T-cell (primary cell): ENCODE measurements at regions not wholly inside any gene's neighbourhood (a gene's known extent, or its start where the extent isn't known, plus 50 kb on each side); places are given as distances from the start of the nearest gene placed in this dataset.
"Not testable (repeated sequence)": the region's sequence is repeated elsewhere in the genome, so short reads cannot be mapped to it uniquely, and the experiment has no call there.

ENCODE experiments used
- ATAC-seq, 4 experiments: fragments of 200-7000 bp in 3 of 4; fragments of 150-1000 bp in 1 of 4; cut with Tn5 transposase; replicated peaks in 1 of 4; 1 replicate in 3 of 4; 2 replicates in 1 of 4; pipeline ENCODE4 v1.10.0; 2021; ENCODE audit warnings: moderate library complexity in 3 of 4, mild to moderate bottlenecking in 2 of 4, moderate number of reproducible peaks in 1 of 4
- CTCF ChIA-PET, 2 donors: fragments of 300-600 bp; sonication (Branson Sonifier 250); formaldehyde crosslinking; loops; one replicate each; lab custom pipeline; 2022; ENCODE audit warnings: antibody characterized with exemption in 2 of 2; lab: Charles Lee
- POLR2A ChIA-PET, 2 donors: fragments of 300-600 bp; sonication (Branson Sonifier 250); formaldehyde crosslinking; loops; one replicate each; lab custom pipeline; 2022; ENCODE audit warnings: antibody characterized with exemption in 2 of 2; lab: Charles Lee
- DNase-seq, 35 experiments: peaks; one replicate each; pipeline versions ENCODE4 v3.0.0 to v3.0.0-alpha.2; 2013 to 2023
- H3K27ac ChIP-seq: one replicate; pipeline ENCODE4 v1.5.1; 2013; ENCODE audit warnings: low read length
- H3K27me3 ChIP-seq, 2 experiments: replicated peaks in 1 of 2; 1 replicate in 1 of 2; 2 replicates in 1 of 2; pipeline versions ENCODE4 v1.6.1 to v1.7.0; 2013; ENCODE audit warnings: low read length in 1 of 2, mixed read lengths in 1 of 2; ENCODE audit not compliant: control insufficient read depth in 2 of 2, insufficient read depth in 2 of 2; ENCODE audit errors: extremely low read depth in 1 of 2
- H3K36me3 ChIP-seq, 2 donors: 1 replicate in 1 of 2; 2 replicates in 1 of 2; pipeline versions ENCODE4 v1.6.1 to v1.7.0; 2013; ENCODE audit warnings: low read length in 1 of 2; ENCODE audit not compliant: control insufficient read depth in 2 of 2, insufficient read depth in 1 of 2; ENCODE audit errors: extremely low read depth in 1 of 2
- H3K4me1 ChIP-seq, 2 experiments: 1 replicate in 1 of 2; 2 replicates in 1 of 2; pipeline versions ENCODE4 v1.6.1 to v1.7.0; 2013; ENCODE audit warnings: low read length in 2 of 2, mixed read lengths in 1 of 2; ENCODE audit not compliant: insufficient read depth in 2 of 2, control insufficient read depth in 1 of 2; ENCODE audit errors: extremely low read depth in 1 of 2
- H3K4me3 ChIP-seq, 2 donors: 1 replicate in 1 of 2; 2 replicates in 1 of 2; pipeline versions ENCODE4 v1.5.1 to v1.7.0; 2013; ENCODE audit warnings: mild to moderate bottlenecking in 2 of 2, low read length in 1 of 2, moderate library complexity in 1 of 2; ENCODE audit not compliant: control insufficient read depth in 1 of 2; ENCODE audit errors: extremely low read depth in 1 of 2
- H3K9me3 ChIP-seq: 2 replicates; pipeline ENCODE4 v1.7.0; 2013
- H3K27ac Mint-ChIP-seq, 2 donors: one replicate each; pipeline ENCODE4 v1.8.0; 2020 to 2021; ENCODE audit warnings: mild to moderate bottlenecking in 2 of 2, mixed read lengths in 2 of 2
- H3K27me3 Mint-ChIP-seq, 2 donors: one replicate each; pipeline ENCODE4 v1.8.0; 2021 to 2022; ENCODE audit warnings: mixed read lengths in 2 of 2
- H3K36me3 Mint-ChIP-seq: one replicate; pipeline ENCODE4 v1.8.0; 2021; ENCODE audit warnings: mixed read lengths
- H3K4me1 Mint-ChIP-seq, 3 donors: one replicate each; pipeline ENCODE4 v1.8.0; 2020 to 2022; ENCODE audit warnings: mixed read lengths in 3 of 3, mild to moderate bottlenecking in 1 of 3
- H3K4me3 Mint-ChIP-seq, 3 donors: one replicate each; pipeline ENCODE4 v1.8.0; 2020 to 2022; ENCODE audit warnings: mild to moderate bottlenecking in 3 of 3, mixed read lengths in 3 of 3, moderate library complexity in 3 of 3
- H3K9me3 Mint-ChIP-seq, 3 donors: one replicate each; pipeline ENCODE4 v1.8.0; 2020 to 2022; ENCODE audit warnings: mixed read lengths in 3 of 3
- WGBS: methylation state at CpG from one replicate; pipeline ENCODE4 v1.1.5; 2013; ENCODE audit warnings: missing lambda C conversion rate; ENCODE audit not compliant: insufficient coverage; 5-methylcytosine and 5-hydroxymethylcytosine counted together

DNA sequence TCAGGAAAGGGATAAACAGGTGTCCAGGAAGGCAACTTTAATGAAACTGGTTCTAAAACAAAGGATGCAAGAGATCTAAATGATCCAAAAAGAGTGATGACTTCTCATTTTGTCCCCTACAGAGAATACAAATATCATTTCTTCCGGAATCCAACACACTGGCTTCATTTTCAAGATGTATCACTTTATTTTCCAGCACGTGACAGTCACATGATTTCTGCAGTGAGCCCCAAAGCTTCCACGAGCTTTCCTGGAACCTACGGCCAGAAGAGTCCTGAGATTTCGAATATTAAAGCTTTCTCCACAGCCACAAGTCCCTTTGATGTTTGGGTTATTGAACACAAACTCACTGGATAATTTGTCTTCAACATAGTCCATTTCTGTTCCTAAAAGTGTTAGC, 198.0 kb downstream of the LRRC70 start:
- H3K36me3 Mint-ChIP-seq, H3K27ac ChIP-seq, H3K4me1 Mint-ChIP-seq, H3K27ac Mint-ChIP-seq, H3K4me3 Mint-ChIP-seq, H3K36me3 ChIP-seq, H3K4me1 ChIP-seq, ATAC-seq, H3K27me3 Mint-ChIP-seq, H3K4me3 ChIP-seq, H3K27me3 ChIP-seq, H3K9me3 Mint-ChIP-seq, DNase-seq, POLR2A ChIA-PET, H3K9me3 ChIP-seq: not testable (repeated sequence)
- WGBS, result no CpG with 5 or more reads among the region's 5 CpGs
- CTCF ChIA-PET, result interaction anchor here in 1 of 2 donors (1.1 kb wide), 1 partner anchor 314 kb away, joined by 3 read pairs; no protein-coding TSS in a partner anchor

GRCh38 chr5:62773460-62773859, 194.8 kb downstream of the LRRC70 start:
- DNase-seq (no peak), ATAC-seq (no peak)
- Histone ChIP-seq H3K27me3 (no peaks in the 10 kb centered on the region), H3K9me3 (no peaks in the 10 kb centered on the region), H3K27ac (no peak overlapping the region), H3K4me1 (no peaks in the 10 kb centered on the region), H3K4me3 (no peak overlapping the region), H3K36me3 (no peaks in the 10 kb centered on the region)
- Mint-ChIP-seq H3K36me3 (no peaks in the 10 kb centered on the region), H3K4me1 (no peaks in the 10 kb centered on the region), H3K27ac (no peak overlapping the region), H3K27me3 (no peaks in the 10 kb centered on the region), H3K4me3 (no peak overlapping the region), H3K9me3 (no peaks in the 10 kb centered on the region)
- POLR2A ChIA-PET, result no interaction called here
- CTCF ChIA-PET, result no interaction called here
- 100% methylated on average over 1 of the region's 3 CpGs for WGBS

- H3K27ac Mint-ChIP-seq, result no peak overlapping the region
Observed at GRCh38 chr5:62771341-62771740, 192.7 kb downstream of the LRRC70 start.

DNA sequence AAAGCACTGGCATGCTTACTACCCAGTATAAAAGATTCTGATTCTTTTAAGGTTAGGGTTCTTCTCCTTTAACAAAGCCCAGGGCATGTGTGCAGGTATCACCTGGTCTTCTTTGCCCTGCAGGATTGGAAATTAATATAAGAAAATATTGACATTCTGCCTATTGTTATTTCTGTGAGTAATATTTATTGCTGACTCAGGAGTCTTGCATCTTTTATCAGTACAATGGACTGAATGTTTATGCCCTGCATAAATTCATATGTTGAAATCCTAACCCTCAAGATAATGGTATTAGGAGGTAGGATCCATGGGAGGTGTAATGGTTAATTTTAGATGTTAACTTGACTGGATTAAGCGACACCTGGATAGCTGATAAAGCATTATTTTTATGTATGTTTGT, 189.0 kb downstream of the LRRC70 start:
- POLR2A ChIA-PET, result no interaction called here
- Histone ChIP-seq H3K4me1 (no peaks in the 10 kb centered on the region), H3K4me3 (no peak overlapping the region), H3K9me3 (no peaks in the 10 kb centered on the region), H3K27ac (no peak overlapping the region), H3K36me3 (no peaks in the 10 kb centered on the region), H3K27me3 (no peaks in the 10 kb centered on the region)
- Mint-ChIP-seq H3K4me3 (no peak overlapping the region), H3K9me3 (no peaks in the 10 kb centered on the region), H3K4me1 (no peaks in the 10 kb centered on the region), H3K27ac (no peak overlapping the region), H3K27me3 (peaks cover 1 to 4% of the 10 kb centered on the region in 2 donors), H3K36me3 (no peaks in the 10 kb centered on the region)
- CTCF ChIA-PET, result no interaction called here
- no peak for ATAC-seq
- no CpG with 5 or more reads among the region's 1 CpG for WGBS
- DNase-seq, result no peak

More at GRCh38 chr5:62771341-62771740, 192.7 kb downstream of the LRRC70 start:
- Histone ChIP-seq H3K27ac (no peak overlapping the region), H3K27me3 (no peaks in the 10 kb centered on the region), H3K4me3 (no peak overlapping the region), H3K9me3 (no peaks in the 10 kb centered on the region), H3K4me1 (no peaks in the 10 kb centered on the region), H3K36me3 (no peaks in the 10 kb centered on the region)
- Mint-ChIP-seq H3K4me1 (no peaks in the 10 kb centered on the region), H3K27me3 (no peaks in the 10 kb centered on the region), H3K4me3 (no peak overlapping the region), H3K36me3 (no peaks in the 10 kb centered on the region), H3K9me3 (no peaks in the 10 kb centered on the region)
- ChIA-PET CTCF (no interaction called here), POLR2A (no interaction called here)
- DNase-seq (no peak), ATAC-seq (no peak)
- WGBS, result no CpG with 5 or more reads among the region's 1 CpG

- ATAC-seq (no peak), DNase-seq (no peak)
- Mint-ChIP-seq H3K4me3 (no peak overlapping the region), H3K27ac (no peak overlapping the region), H3K9me3 (no peaks in the 10 kb centered on the region), H3K36me3 (no peaks in the 10 kb centered on the region), H3K4me1 (no peaks in the 10 kb centered on the region), H3K27me3 (peaks cover 1 to 7% of the 10 kb centered on the region in 2 donors)
- POLR2A ChIA-PET, result no interaction called here
- H3K27ac ChIP-seq, result no peak overlapping the region
- no peaks in the 10 kb centered on the region for H3K4me1 ChIP-seq
- CTCF ChIA-PET, result no interaction called here
- H3K9me3 ChIP-seq, result no peaks in the 10 kb centered on the region
- no peaks in the 10 kb centered on the region for H3K27me3 ChIP-seq
- H3K36me3 ChIP-seq, result no peaks in the 10 kb centered on the region
- H3K4me3 ChIP-seq, result no peak overlapping the region
- WGBS, result no CpG with 5 or more reads among the region's 2 CpGs
Observed at GRCh38 chr5:62767077-62767476, 188.5 kb downstream of the LRRC70 start.

DNA sequence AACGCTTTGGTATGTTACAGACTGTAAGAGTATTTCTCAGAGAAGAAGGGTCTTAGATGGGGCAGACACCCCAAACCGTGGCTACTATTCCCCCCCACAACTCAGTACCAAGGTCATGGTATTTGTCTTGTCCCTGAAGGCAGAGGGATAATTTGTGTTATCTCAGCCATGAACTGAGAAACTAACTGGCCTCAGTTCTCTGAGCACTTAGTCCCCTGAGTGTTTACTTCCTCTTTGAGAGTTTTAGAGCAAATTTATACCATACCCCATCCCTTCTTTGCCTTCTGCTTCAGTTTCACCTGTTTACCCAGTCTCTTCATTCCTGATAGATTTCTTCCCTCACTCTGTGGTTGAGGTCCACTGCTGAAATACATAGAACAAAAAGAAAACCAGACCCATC, 183.9 kb downstream of the LRRC70 start:
- H3K4me1 ChIP-seq, result no peaks in the 10 kb centered on the region
- no peak overlapping the region for H3K27ac ChIP-seq
- Mint-ChIP-seq H3K9me3 (no peaks in the 10 kb centered on the region), H3K4me1 (no peaks in the 10 kb centered on the region), H3K36me3 (no peaks in the 10 kb centered on the region), H3K27ac (no peak overlapping the region), H3K27me3 (peaks cover 1 to 9% of the 10 kb centered on the region in 2 donors), H3K4me3 (no peak overlapping the region)
- POLR2A ChIA-PET, result no interaction called here
- no CpG with 5 or more reads among the region's 2 CpGs for WGBS
- no peaks in the 10 kb centered on the region for H3K9me3 ChIP-seq
- H3K27me3 ChIP-seq, result no peaks in the 10 kb centered on the region
- H3K4me3 ChIP-seq, result no peak overlapping the region
- H3K36me3 ChIP-seq, result no peaks in the 10 kb centered on the region
- DNase-seq (no peak), ATAC-seq (no peak)
- CTCF ChIA-PET, result no interaction called here

- DNase-seq, H3K27me3 Mint-ChIP-seq, H3K4me1 Mint-ChIP-seq, H3K27me3 ChIP-seq, H3K4me1 ChIP-seq, H3K27ac ChIP-seq, H3K4me3 ChIP-seq, POLR2A ChIA-PET, H3K27ac Mint-ChIP-seq, CTCF ChIA-PET, H3K36me3 ChIP-seq, H3K36me3 Mint-ChIP-seq, ATAC-seq, H3K9me3 ChIP-seq, H3K4me3 Mint-ChIP-seq, H3K9me3 Mint-ChIP-seq: not testable (repeated sequence)
- no CpG with 5 or more reads among the region's 4 CpGs for WGBS
Observed at GRCh38 chr5:62757686-62758085, 179.1 kb downstream of the LRRC70 start.
